KMS-11 (cell line): ENCODE measurements at regions not wholly inside any gene's neighbourhood (a gene's known extent, or its start where the extent isn't known, plus 50 kb on each side); places are given as distances from the start of the nearest gene placed in this dataset.

Experiments used
- H2AFZ ChIP-seq: fragments of 200-600 bp; sonication (generic); 2 replicates; pipeline ENCODE4 v1.6.1; 2016; ENCODE audit warnings: antibody characterized with exemption, mixed run types, low read depth
- H3K27ac ChIP-seq: fragments of 200-600 bp; sonication (generic); 2 replicates; pipeline ENCODE4 v1.6.1; 2016; ENCODE audit warnings: mild to moderate bottlenecking, mixed run types
- H3K27me3 ChIP-seq: fragments of 200-600 bp; sonication (generic); 2 replicates; pipeline ENCODE4 v1.6.1; 2017; ENCODE audit warnings: mild to moderate bottlenecking, low read depth, mixed run types, moderate library complexity; ENCODE audit not compliant: insufficient read depth
- H3K36me3 ChIP-seq: fragments of 200-600 bp; sonication (generic); 2 replicates; pipeline ENCODE4 v1.6.1; 2017; ENCODE audit warnings: mild to moderate bottlenecking, mixed run types; ENCODE audit not compliant: insufficient read depth
- H3K4me1 ChIP-seq: fragments of 200-600 bp; sonication (generic); 2 replicates; pipeline ENCODE4 v1.6.1; 2016; ENCODE audit warnings: mild to moderate bottlenecking, low read depth, mixed run types; ENCODE audit not compliant: poor library complexity, severe bottlenecking
- H3K4me2 ChIP-seq: fragments of 200-600 bp; sonication (generic); 2 replicates; pipeline ENCODE4 v1.7.0; 2016; ENCODE audit warnings: mild to moderate bottlenecking, mixed run types
- H3K4me3 ChIP-seq: fragments of 200-600 bp; sonication (generic); IDR thresholded peaks from 2 replicates; pipeline ENCODE4 v1.6.1; 2017; ENCODE audit warnings: low read depth, low read length, mixed read lengths; ENCODE audit not compliant: insufficient read depth
- H3K79me2 ChIP-seq: fragments of 200-600 bp; sonication (generic); 2 replicates; pipeline ENCODE4 v1.6.1; 2016; ENCODE audit warnings: low read depth, mixed run types; ENCODE audit not compliant: insufficient read depth
- H3K9ac ChIP-seq: fragments of 200-600 bp; sonication (generic); 2 replicates; pipeline ENCODE4 v1.6.1; 2016; ENCODE audit warnings: mild to moderate bottlenecking, mixed run types
- H4K20me1 ChIP-seq: fragments of 200-600 bp; sonication (generic); 2 replicates; pipeline ENCODE4 v1.6.1; 2016; ENCODE audit warnings: mild to moderate bottlenecking, mixed run types; ENCODE audit not compliant: insufficient read depth
- CTCF ChIP-seq: fragments of 200-600 bp; sonication (generic); conservative IDR thresholded peaks from 2 replicates; pipeline ENCODE4 v1.6.1; 2017; ENCODE audit warnings: low read depth, mild to moderate bottlenecking, antibody characterized with exemption, low read length, moderate library complexity, mixed read lengths

- H3K4me2 ChIP-seq: no peak overlapping the region
- no peak overlapping the region for H3K27ac ChIP-seq
- H3K36me3 ChIP-seq: no peaks in the 10 kb centered on the region
- no peaks in the 10 kb centered on the region for H3K79me2 ChIP-seq
- H2AFZ ChIP-seq: no peak overlapping the region
- H3K27me3 ChIP-seq: no peaks in the 10 kb centered on the region
- H3K4me1 ChIP-seq: no peaks in the 10 kb centered on the region
- H3K9ac ChIP-seq: no peak overlapping the region
- no peak overlapping the region for H3K4me3 ChIP-seq
- no peaks in the 10 kb centered on the region for H4K20me1 ChIP-seq
- TF ChIP-seq CTCF: no peak
Observed at GRCh38 chr18:46374850-46375249, 270.7 kb downstream of the HAUS1 start.

GRCh38 chr18:46377557-46377956, 273.4 kb downstream of the HAUS1 start:
- Histone ChIP-seq H3K36me3 (no peaks in the 10 kb centered on the region), H3K4me1 (no peaks in the 10 kb centered on the region), H3K27me3 (no peaks in the 10 kb centered on the region), H3K79me2 (no peaks in the 10 kb centered on the region), H3K4me2 (no peak overlapping the region), H2AFZ (no peak overlapping the region), H4K20me1 (no peaks in the 10 kb centered on the region), H3K27ac (no peak overlapping the region), H3K9ac (no peak overlapping the region), H3K4me3 (no peak overlapping the region)
- no peak for TF ChIP-seq CTCF

GRCh38 chr18:46378126-46378863, 274.1 kb downstream of the HAUS1 start:
- no peaks in the 10 kb centered on the region for H4K20me1 ChIP-seq
- H3K27ac ChIP-seq: no peak overlapping the region
- no peak overlapping the region for H3K4me3 ChIP-seq
- no peak for TF ChIP-seq CTCF
- no peaks in the 10 kb centered on the region for H3K4me1 ChIP-seq
- no peaks in the 10 kb centered on the region for H3K36me3 ChIP-seq
- H3K4me2 ChIP-seq: no peak overlapping the region
- H2AFZ ChIP-seq: no peak overlapping the region
- no peak overlapping the region for H3K9ac ChIP-seq
- H3K79me2 ChIP-seq: no peaks in the 10 kb centered on the region
- no peaks in the 10 kb centered on the region for H3K27me3 ChIP-seq

- Histone ChIP-seq H3K79me2 (no peaks in the 10 kb centered on the region), H3K27ac (no peak overlapping the region), H3K4me1 (no peaks in the 10 kb centered on the region), H4K20me1 (no peaks in the 10 kb centered on the region), H3K4me2 (no peak overlapping the region), H3K9ac (no peak overlapping the region), H3K4me3 (no peak overlapping the region), H3K36me3 (no peaks in the 10 kb centered on the region), H3K27me3 (no peaks in the 10 kb centered on the region), H2AFZ (no peak overlapping the region)
- no peak for TF ChIP-seq CTCF
Observed at GRCh38 chr18:46378864-46379207, 274.7 kb downstream of the HAUS1 start.
